Renal pelvis (tissue), 1 donor: ENCODE measurements at regions not wholly inside any gene's neighbourhood (a gene's known extent, or its start where the extent isn't known, plus 50 kb on each side); places are given as distances from the start of the nearest gene placed in this dataset.
"Not testable (repeated sequence)": the region's sequence is repeated elsewhere in the genome, so short reads cannot be mapped to it uniquely, and the experiment has no call there.

Experiments used
- DNase-seq: peaks from one replicate; pipeline ENCODE4 v3.0.0-alpha.2; 2013

- DNase-seq = not testable (repeated sequence)
Measured at GRCh38 chr5:1636208-1636770, 112.5 kb upstream of the LPCAT1 start.

- DNase-seq = not testable (repeated sequence)
Measured at GRCh38 chr5:1635477-1635876, 111.7 kb upstream of the LPCAT1 start.

GRCh38 chr5:1634337-1634661 lies 110.5 kb upstream of the LPCAT1 start:
- no peak for DNase-seq

GRCh38 chr5:1633605-1634336 lies 110.0 kb upstream of the LPCAT1 start:
- peak; percentile 87 for DNase-seq

- DNase-seq = not testable (repeated sequence)
Measured at GRCh38 chr5:1631004-1631403, 107.2 kb upstream of the LPCAT1 start.

GRCh38 chr5:1626397-1626796 lies 102.6 kb upstream of the LPCAT1 start:
- DNase-seq = not testable (repeated sequence)

- not testable (repeated sequence) for DNase-seq
Measured at GRCh38 chr5:1619531-1619930, 95.8 kb upstream of the LPCAT1 start.

- DNase-seq = not testable (repeated sequence)
Measured at GRCh38 chr5:1618296-1618865, 94.6 kb upstream of the LPCAT1 start.

- not testable (repeated sequence) for DNase-seq
Measured at GRCh38 chr5:1617236-1617755, 93.5 kb upstream of the LPCAT1 start.

- DNase-seq = not testable (repeated sequence)
Measured at GRCh38 chr5:1613515-1613914, 89.8 kb upstream of the LPCAT1 start.

GRCh38 chr5:1610526-1610925 lies 86.8 kb upstream of the LPCAT1 start:
- not testable (repeated sequence) for DNase-seq

GRCh38 chr5:1609111-1609510 lies 85.4 kb upstream of the LPCAT1 start:
- DNase-seq = not testable (repeated sequence)

GRCh38 chr5:1608336-1608735 lies 84.6 kb upstream of the LPCAT1 start:
- not testable (repeated sequence) for DNase-seq

GRCh38 chr5:1606951-1607350 lies 83.2 kb upstream of the LPCAT1 start:
- DNase-seq = not testable (repeated sequence)

- not testable (repeated sequence) for DNase-seq
Measured at GRCh38 chr5:1603916-1604315, 80.2 kb upstream of the LPCAT1 start.

GRCh38 chr5:1601565-1601964 lies 77.8 kb upstream of the LPCAT1 start:
- DNase-seq = not testable (repeated sequence)

GRCh38 chr5:1598950-1599737 lies 75.4 kb upstream of the LPCAT1 start:
- peak; percentile 30 for DNase-seq

- DNase-seq = not testable (repeated sequence)
Measured at GRCh38 chr5:1597093-1597473, 73.3 kb upstream of the LPCAT1 start.

GRCh38 chr5:1596462-1597092 lies 72.8 kb upstream of the LPCAT1 start:
- DNase-seq = not testable (repeated sequence)

- peak; percentile 89 for DNase-seq
Measured at GRCh38 chr5:1594357-1595106, 70.8 kb upstream of the LPCAT1 start.

- DNase-seq = peak; percentile 14
Measured at GRCh38 chr5:1593903-1594356, 70.2 kb upstream of the LPCAT1 start.
